DND-41 (cell line): ENCODE measurements at regions not wholly inside any gene's neighbourhood (a gene's known extent, or its start where the extent isn't known, plus 50 kb on each side); places are given as distances from the start of the nearest gene placed in this dataset.

Experiments used
- EZH2 ChIP-seq: IDR thresholded peaks from 3 replicates; pipeline ENCODE4 v1.6.1; 2012; ENCODE audit warnings: borderline replicate concordance, low read depth, mild to moderate bottlenecking, moderate library complexity, low read length, inconsistent platforms; ENCODE audit not compliant: severe bottlenecking
- TF ChIP-seq, protein P1 (sequence below): IDR thresholded peaks from 2 replicates; pipeline ENCODE4 v1.5.1; 2012; ENCODE audit warnings: borderline replicate concordance, low read length, moderate library complexity, mild to moderate bottlenecking; ENCODE audit not compliant: poor library complexity, severe bottlenecking; ENCODE audit errors: extremely low read depth

- TF ChIP-seq, protein P1, sequence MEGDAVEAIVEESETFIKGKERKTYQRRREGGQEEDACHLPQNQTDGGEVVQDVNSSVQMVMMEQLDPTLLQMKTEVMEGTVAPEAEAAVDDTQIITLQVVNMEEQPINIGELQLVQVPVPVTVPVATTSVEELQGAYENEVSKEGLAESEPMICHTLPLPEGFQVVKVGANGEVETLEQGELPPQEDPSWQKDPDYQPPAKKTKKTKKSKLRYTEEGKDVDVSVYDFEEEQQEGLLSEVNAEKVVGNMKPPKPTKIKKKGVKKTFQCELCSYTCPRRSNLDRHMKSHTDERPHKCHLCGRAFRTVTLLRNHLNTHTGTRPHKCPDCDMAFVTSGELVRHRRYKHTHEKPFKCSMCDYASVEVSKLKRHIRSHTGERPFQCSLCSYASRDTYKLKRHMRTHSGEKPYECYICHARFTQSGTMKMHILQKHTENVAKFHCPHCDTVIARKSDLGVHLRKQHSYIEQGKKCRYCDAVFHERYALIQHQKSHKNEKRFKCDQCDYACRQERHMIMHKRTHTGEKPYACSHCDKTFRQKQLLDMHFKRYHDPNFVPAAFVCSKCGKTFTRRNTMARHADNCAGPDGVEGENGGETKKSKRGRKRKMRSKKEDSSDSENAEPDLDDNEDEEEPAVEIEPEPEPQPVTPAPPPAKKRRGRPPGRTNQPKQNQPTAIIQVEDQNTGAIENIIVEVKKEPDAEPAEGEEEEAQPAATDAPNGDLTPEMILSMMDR: no peak
- no peak for TF ChIP-seq EZH2
Measured at GRCh38 chr18:11523804-11524203, 85.6 kb upstream of the SLC35G4 start.
